HPDE6-E6E7 (cell line): ENCODE measurements at regions not wholly inside any gene's neighbourhood (a gene's known extent, or its start where the extent isn't known, plus 50 kb on each side); places are given as distances from the start of the nearest gene placed in this dataset.

Experiments
- DNase-seq: peaks from one replicate; pipeline ENCODE4 v3.0.0; 2011; ENCODE audit warnings: missing footprints; ENCODE audit errors: extremely low spot score

DNA sequence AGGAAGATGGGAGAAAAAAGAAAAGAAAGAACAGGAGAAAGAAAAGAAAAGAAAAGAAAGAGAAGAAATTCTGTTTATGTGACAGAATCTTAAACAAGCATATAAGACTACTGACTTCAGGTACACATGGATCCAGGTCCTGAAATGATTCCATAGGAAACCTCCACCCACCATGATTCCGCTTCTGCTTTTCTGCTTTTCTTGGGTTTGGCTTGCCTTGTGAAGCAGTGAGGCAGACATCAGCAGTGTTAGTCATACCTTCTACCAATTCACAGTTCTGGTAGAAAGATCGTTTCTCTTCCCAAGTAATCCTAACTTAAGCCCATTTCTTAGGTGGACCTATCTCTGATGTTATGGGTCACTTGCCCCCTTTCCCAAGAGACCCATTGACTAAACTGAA lies 660.1 kb upstream of the RBFOX1 start:
- DNase-seq, result no peak

- no peak for DNase-seq
These were observed 665.3 kb upstream of the RBFOX1 start for GRCh38 chr16:6667393-6667792.

- DNase-seq, result no peak
These were observed 667.5 kb upstream of the RBFOX1 start for GRCh38 chr16:6665126-6665525.

DNA sequence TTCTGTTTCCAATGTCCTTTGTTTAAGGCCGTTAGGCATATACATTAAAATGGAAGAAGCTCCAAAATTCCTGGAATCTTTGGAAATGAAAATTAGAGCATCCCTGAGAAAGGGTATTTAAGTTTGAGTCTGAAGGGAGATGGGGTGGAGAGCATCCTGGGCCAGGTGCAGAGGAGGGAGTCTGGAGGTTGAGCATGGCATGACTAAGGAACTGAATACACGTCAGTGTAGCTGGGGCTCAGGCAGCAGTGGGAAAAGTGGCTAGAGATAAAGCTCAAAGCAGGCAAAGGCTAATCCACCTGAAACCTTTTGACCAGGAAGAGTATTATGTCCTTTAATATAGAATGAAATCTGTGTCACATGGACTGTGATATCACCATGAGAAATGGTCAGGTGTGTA lies 669.0 kb upstream of the RBFOX1 start:
- DNase-seq, result no peak

DNA sequence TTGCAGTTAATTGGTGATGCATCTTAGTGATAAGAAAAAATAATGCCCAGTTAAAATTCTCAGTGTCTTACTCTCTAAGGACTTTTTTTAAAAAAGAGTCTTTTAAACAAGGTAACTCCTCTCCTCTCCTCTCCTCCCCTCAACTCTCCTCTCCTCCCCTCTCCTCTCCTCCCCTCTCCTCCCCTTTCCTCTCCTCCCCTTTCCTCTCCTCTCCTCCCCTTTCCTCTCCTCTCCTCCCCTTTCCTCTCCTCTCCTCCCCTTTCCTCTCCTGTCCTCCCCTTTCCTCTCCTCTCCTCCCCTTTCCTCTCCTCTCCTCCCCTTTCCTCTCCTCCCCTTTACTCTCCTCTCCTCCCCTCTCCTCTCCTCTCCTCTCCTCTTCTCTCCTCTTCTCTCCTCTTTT lies 675.9 kb upstream of the RBFOX1 start:
- DNase-seq, result no peak

DNA sequence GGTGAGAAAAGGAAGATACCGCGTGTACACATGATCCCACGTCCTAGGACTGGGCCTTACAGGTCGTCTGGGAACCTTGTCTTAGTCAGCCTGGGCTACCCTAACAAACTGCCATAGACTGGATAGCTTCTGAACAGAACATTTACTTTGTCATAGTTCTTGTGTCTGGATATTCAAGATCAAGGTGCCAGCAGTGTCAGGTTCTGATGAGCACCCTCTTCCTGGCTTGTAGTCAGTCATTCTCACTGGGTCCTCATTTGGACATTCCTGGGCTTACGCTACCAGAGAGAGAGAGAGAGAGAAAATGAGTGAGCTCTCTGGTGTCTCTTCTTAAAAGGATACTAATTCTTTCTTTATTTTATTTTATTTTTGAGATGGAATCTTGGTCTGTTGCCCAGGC lies 685.8 kb upstream of the RBFOX1 start:
- no peak for DNase-seq

GRCh38 chr16:6645768-6646568 lies 686.7 kb upstream of the RBFOX1 start:
- DNase-seq, result no peak

- no peak for DNase-seq
These were observed 687.7 kb upstream of the RBFOX1 start for GRCh38 chr16:6644916-6645315.

GRCh38 chr16:6643080-6643686 lies 689.5 kb upstream of the RBFOX1 start:
- DNase-seq, result peak; percentile 4

GRCh38 chr16:6642271-6642670 lies 690.4 kb upstream of the RBFOX1 start:
- DNase-seq, result no peak

- DNase-seq, result no peak
These were observed 691.6 kb upstream of the RBFOX1 start for GRCh38 chr16:6641091-6641490.

DNA sequence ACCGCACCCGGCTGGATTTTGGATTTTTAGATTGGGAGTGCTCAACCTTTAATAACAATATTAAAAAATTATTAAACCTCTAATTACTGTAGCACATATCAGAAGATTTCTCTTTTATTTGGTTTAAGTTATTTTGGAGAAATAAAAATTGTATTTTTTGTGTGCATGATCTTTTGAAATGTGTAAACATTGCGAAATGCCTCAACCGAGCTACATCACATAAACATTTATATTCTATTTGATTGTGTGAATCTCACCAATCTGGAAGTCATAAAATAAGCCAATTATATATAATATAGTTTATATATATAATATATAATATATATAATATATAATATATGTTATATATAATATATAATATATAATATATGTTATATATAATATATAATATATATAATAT lies 696.2 kb upstream of the RBFOX1 start:
- DNase-seq, result no peak

DNA sequence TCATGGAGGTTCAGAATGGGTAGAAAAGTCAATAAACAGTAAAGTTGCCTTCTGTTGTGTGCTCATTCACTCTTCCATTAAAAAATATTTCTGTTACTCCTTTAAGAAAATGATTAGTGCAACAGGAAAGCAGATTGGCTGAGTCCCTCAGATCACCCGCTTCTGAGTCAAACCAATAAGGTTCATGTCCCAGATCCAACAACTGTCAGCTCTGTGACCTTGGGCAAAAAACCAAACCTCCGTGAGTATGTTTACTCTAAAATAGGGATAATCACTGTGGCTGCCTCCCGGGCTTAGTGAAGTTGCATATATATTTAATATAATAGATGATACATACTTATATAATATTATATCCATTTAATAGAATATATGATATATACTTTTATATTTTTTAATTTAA lies 698.5 kb upstream of the RBFOX1 start:
- no peak for DNase-seq

- DNase-seq, result no peak
These were observed 699.2 kb upstream of the RBFOX1 start for GRCh38 chr16:6633456-6633855.

DNA sequence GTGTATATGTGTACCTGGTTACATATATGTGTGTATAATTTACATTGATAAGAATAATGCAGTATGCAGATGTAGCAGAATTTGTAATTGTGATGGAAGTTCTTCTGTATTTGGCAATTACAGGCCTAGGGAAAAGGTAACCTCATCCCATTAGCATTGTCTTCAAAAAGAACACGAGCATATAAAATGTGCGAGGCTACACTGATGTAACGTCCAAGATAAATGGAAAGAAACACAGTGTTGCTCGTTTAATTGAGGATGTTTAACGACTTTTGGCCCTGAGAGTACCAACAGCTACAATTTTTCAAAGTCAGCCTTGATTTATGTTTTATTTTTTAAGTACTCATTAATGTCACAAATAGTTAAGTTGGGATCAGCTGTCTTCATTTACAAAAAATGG lies 703.5 kb upstream of the RBFOX1 start:
- DNase-seq, result no peak

DNA sequence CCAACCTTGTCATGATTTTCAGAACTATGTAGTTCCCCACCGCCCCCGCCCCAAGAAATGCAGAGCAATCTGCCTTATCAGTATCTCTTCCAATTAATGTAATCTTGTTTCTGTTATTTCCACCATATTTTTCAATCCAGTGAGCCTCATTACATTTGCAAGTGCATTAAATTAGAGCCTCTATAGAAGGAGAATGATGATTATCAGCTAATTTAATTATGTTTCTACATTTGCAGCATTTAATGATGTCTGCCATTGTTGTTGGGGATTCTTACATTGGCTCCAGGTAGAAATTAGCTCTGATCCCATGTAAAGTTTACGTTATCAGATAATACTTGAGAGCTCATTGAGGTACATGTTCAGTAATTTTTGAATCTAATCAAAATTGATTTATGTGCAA lies 707.0 kb upstream of the RBFOX1 start:
- DNase-seq, result no peak

- no peak for DNase-seq
These were observed 713.8 kb upstream of the RBFOX1 start for GRCh38 chr16:6618874-6619273.

- no peak for DNase-seq
These were observed 715.9 kb upstream of the RBFOX1 start for GRCh38 chr16:6616746-6617145.

DNA sequence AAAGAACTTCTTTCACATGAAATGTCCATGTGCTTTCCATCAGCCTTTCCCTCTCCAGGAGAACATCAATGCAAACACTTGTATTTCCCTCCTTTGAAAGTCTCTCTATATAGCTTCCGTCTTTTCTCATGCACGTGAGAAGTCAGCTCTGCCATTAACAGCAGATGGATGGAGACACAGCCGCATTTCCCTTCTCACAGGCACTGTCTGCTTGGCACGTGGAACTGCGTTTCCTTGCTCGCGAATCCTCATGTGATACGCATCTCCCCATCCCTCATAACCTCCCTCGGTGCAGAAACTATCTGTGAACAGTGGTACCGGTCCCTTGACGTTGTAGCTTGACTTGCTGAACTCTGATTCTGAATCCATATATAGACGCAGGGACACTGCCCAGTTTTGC lies 717.0 kb upstream of the RBFOX1 start:
- DNase-seq, result no peak

DNA sequence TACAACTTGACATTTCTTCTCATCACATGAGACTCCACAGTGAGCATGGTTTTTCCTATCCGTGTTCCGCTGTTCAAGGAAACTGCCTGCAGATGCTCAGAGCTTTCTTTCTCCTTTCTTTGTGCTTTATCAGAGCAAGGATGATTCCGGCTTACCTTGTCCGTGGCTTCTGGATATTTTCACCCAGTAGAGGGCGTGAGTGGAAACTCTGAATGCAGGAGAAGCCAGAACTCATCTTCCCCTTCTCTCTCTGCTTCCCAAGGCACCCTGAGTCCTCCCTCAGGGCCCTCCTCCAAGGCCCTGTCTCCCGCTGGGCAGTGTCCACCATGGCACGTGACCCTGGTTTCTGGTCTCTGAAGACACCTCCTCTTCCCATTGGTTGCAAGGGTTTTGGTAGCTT lies 721.1 kb upstream of the RBFOX1 start:
- DNase-seq, result no peak

DNA sequence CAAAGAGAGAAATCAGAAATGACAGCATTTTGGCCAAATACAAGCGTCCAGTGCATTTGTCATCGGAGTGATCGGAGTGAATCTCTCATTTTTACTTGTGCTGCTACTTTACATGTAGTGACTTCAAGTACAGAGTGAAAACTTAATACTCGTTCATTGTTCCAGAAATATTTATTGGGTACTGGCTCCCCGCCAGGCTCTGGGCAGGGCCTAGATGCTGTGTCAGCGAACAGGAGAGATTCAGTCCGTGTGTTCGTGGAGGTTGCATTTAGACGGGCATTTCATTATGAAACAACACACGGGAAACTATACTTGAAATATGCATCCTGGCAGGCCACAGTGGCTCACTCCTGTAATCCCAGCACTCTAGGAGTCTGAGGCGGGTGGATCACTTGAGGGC lies 727.2 kb upstream of the RBFOX1 start:
- no peak for DNase-seq

GRCh38 chr16:6603780-6604325 lies 728.8 kb upstream of the RBFOX1 start:
- DNase-seq, result no peak

DNA sequence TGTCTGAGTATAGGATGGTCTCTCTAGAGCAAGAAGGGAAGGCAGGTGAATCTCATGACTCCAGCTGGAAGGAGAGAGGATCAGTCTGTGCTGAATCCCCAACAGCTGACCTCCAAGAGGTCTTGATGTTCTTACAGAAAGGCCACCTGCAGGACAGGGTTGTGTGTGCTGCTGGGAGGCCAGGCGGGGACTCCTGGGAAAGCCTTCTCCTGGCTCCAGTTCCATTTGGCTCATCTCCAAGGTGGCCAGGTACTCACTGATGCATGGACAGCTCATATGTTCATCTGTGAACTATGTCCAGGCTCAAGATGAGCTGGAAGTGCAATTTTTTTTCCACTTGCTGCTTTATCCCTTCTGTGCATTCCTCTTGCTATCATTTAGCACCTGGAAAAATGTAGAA lies 730.2 kb upstream of the RBFOX1 start:
- no peak for DNase-seq
